ENCODE measurements at regions not wholly inside any gene's neighbourhood (a gene's known extent, or its start where the extent isn't known, plus 50 kb on each side); places are given as distances from the start of the nearest gene placed in this dataset.
"Not testable (repeated sequence)": the region's sequence is repeated elsewhere in the genome, so short reads cannot be mapped to it uniquely, and the experiment has no call there.

GRCh38 chr1:173257805-173258204 is 50.7 kb upstream of the TNFSF4 start:
- DNase-seq = no peak

- DNase-seq = no peak
Observed at GRCh38 chr1:173258479-173259264, 51.5 kb upstream of the TNFSF4 start.

- DNase-seq = not testable (repeated sequence)
Observed at GRCh38 chr1:173260329-173260728, 53.2 kb upstream of the TNFSF4 start.

- DNase-seq = no peak
Observed at GRCh38 chr1:173266841-173267240, 59.7 kb upstream of the TNFSF4 start.

GRCh38 chr1:173267453-173267945 is 60.4 kb upstream of the TNFSF4 start:
- no peak for DNase-seq

- DNase-seq = no peak
Observed at GRCh38 chr1:173268261-173268660, 61.1 kb upstream of the TNFSF4 start.

GRCh38 chr1:173268786-173269277 is 61.7 kb upstream of the TNFSF4 start:
- DNase-seq = no peak

- DNase-seq = no peak
Observed at GRCh38 chr1:173269490-173270230, 62.5 kb upstream of the TNFSF4 start.

- no peak for DNase-seq
Observed at GRCh38 chr1:173270243-173270642, 63.1 kb upstream of the TNFSF4 start.

GRCh38 chr1:173271021-173271420 is 63.9 kb upstream of the TNFSF4 start:
- DNase-seq = not testable (repeated sequence)

- no peak for DNase-seq
Observed at GRCh38 chr1:173275496-173275895, 68.4 kb upstream of the TNFSF4 start.

- DNase-seq = no peak
Observed at GRCh38 chr1:173276922-173277800, 70.0 kb upstream of the TNFSF4 start.

- DNase-seq = no peak
Observed at GRCh38 chr1:173280899-173281660, 73.9 kb upstream of the TNFSF4 start.

- no peak for DNase-seq
Observed at GRCh38 chr1:173285048-173285447, 77.9 kb upstream of the TNFSF4 start.

GRCh38 chr1:173287785-173288184 is 80.7 kb upstream of the TNFSF4 start:
- no peak for DNase-seq

- no peak for DNase-seq
Observed at GRCh38 chr1:173293756-173294155, 86.6 kb upstream of the TNFSF4 start.

GRCh38 chr1:173294843-173295242 is 87.7 kb upstream of the TNFSF4 start:
- no peak for DNase-seq

- no peak for DNase-seq
Observed at GRCh38 chr1:173295391-173295790, 88.3 kb upstream of the TNFSF4 start.

GRCh38 chr1:173295995-173296394 is 88.9 kb upstream of the TNFSF4 start:
- no peak for DNase-seq

GRCh38 chr1:173297798-173298391 is 90.8 kb upstream of the TNFSF4 start:
- DNase-seq = no peak
